ENCODE measurements at regions not wholly inside any gene's neighbourhood (a gene's known extent, or its start where the extent isn't known, plus 50 kb on each side); places are given as distances from the start of the nearest gene placed in this dataset.
"Not testable (repeated sequence)": the region's sequence is repeated elsewhere in the genome, so short reads cannot be mapped to it uniquely, and the experiment has no call there.

DNA sequence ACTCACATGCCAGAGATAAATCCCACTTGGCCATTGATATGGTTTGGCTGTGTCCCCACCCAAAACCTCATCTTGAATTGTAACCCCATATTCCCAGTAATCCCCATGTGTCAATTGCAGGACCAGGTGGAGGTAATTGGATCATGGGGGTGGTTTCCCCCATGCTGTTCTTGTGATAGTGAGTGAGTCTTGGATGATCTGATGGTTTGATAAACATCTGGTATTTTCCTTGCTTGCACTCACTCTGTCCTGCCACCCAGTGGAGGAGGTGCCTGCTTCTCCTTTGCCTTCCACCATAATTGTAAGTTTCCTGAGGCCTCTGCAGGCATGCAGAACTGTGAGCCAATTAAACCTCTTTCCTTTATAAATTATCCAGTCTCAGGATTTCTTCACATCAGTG, 50.4 kb upstream of the B3GAT2 start:
- not testable (repeated sequence) for H2AFZ ChIP-seq (ENCODE audit: low read length); H3K4me2 ChIP-seq (ENCODE audit: low read depth, low read length, poor library complexity, severe bottlenecking); H3K9me3 ChIP-seq (ENCODE audit: low read length); H3K79me2 ChIP-seq (ENCODE audit: low read length); H3K27me3 ChIP-seq (ENCODE audit: low read length); H3K36me3 ChIP-seq (ENCODE audit: insufficient read depth, low read length); H3K9ac ChIP-seq (ENCODE audit: low read length); H3K4me1 ChIP-seq (ENCODE audit: low read length); DNase-seq; H3K9me2 ChIP-seq (replicated peaks; ENCODE audit: insufficient read depth, low read length); H4K20me1 ChIP-seq (ENCODE audit: insufficient read depth, low read depth, low read length); H3K27ac ChIP-seq (ENCODE audit: low read length); H3K4me3 ChIP-seq (ENCODE audit: low read length)

DNA sequence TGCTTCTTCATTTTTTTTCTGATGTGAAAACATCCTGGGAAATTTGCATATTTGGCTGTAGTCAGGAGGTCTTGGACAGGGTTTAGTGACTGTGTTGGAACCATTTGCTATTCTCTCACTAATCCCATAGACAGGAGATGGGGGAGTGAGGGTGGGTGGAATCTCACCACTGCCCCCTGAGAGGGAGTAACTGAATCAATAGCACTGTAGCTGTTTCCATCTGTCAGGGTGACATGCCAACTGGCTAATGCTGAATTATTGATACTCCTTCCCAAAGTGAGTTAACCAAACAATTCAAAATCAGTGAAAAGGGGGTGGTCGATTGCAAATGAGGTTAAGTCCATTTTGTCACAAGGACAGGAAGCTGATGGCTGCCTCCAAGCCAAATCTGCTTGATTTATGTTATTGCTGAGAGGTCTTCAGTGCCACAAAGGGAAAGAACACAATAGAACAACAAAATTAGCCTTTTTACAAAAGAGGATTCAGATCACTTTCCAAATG, 55.1 kb upstream of the B3GAT2 start:
- Histone ChIP-seq H3K4me2 (ENCODE audit: low read depth, low read length, poor library complexity, severe bottlenecking) (no peak overlapping the region), H3K27ac (ENCODE audit: low read length) (no peak overlapping the region), H2AFZ (ENCODE audit: low read length) (no peak overlapping the region), H3K27me3 (ENCODE audit: low read length) (no peaks in the 10 kb centered on the region), H3K9ac (ENCODE audit: low read length) (no peak overlapping the region), H3K4me3 (ENCODE audit: low read length) (no peak overlapping the region), H4K20me1 (ENCODE audit: insufficient read depth, low read depth, low read length) (no peaks in the 10 kb centered on the region; the same call in 1 of the 2 replicates), H3K9me3 (ENCODE audit: low read length) (no peaks in the 10 kb centered on the region), H3K9me2 (replicated peaks; ENCODE audit: insufficient read depth, low read length) (no peaks in the 10 kb centered on the region), H3K79me2 (ENCODE audit: low read length) (no peaks in the 10 kb centered on the region), H3K4me1 (ENCODE audit: low read length) (no peaks in the 10 kb centered on the region), H3K36me3 (ENCODE audit: insufficient read depth, low read length) (no peaks in the 10 kb centered on the region)
- no peak for DNase-seq

DNA sequence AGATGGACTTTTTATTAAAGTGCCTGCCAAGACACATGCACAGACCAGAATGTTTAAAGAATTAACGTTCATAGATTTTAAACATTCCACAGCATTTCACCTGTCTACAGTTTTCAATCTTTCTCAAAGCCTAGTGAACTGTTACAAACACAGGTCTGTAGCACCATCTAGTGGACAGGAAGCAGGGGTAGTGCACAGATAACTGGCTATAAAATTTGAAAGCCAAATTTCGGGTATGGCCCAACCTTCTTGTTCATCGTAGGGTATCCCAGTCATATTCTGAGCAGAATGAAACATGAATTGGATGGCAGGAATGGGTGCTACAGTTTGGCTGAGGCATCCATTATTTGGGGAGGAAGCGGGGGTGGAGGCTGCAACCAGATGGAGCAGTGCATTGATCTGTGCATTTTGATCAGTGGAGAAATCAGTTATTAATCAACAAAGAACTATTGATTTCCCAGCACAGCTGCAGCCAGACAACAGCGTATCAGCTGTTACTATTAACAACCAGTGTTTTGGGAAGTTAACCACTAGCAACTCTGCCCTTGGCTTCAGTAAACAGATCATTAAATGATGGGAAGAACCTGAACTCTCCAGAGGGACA, 56.1 kb upstream of the B3GAT2 start:
- H3K4me1 ChIP-seq (ENCODE audit: low read length): no peaks in the 10 kb centered on the region
- H4K20me1 ChIP-seq (ENCODE audit: insufficient read depth, low read depth, low read length): no peaks in the 10 kb centered on the region; the same call in 1 of the 2 replicates
- peak; percentile 89 for DNase-seq

DNA sequence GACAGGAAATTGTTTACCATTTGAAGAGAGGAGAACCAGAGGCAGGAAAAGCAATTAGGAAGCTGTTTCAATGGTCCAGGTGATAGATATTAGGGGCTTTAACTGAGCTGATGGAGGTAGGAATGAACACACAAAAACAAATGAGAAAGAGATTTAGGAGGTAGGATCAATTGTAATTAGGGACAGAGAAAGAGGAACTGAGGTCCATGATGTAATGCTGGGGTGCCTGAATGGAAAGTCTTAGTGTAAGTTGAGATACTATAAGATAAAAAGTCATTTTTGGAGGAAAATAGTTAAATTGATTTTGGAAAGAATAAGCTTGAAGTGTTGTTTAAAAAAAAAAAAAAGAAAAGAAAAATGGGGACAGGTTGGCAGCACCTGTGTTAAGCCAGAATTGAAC, 58.5 kb upstream of the B3GAT2 start:
- no peak for DNase-seq
- Histone ChIP-seq H3K4me3 (ENCODE audit: low read length) (no peak overlapping the region), H3K4me1 (ENCODE audit: low read length) (no peaks in the 10 kb centered on the region), H3K27ac (ENCODE audit: low read length) (no peak overlapping the region), H3K4me2 (ENCODE audit: low read depth, low read length, poor library complexity, severe bottlenecking) (no peak overlapping the region), H3K9me3 (ENCODE audit: low read length) (no peaks in the 10 kb centered on the region), H3K27me3 (ENCODE audit: low read length) (no peaks in the 10 kb centered on the region), H3K36me3 (ENCODE audit: insufficient read depth, low read length) (no peaks in the 10 kb centered on the region), H4K20me1 (ENCODE audit: insufficient read depth, low read depth, low read length) (no peaks in the 10 kb centered on the region; the same call in 1 of the 2 replicates), H3K9ac (ENCODE audit: low read length) (no peak overlapping the region), H3K9me2 (replicated peaks; ENCODE audit: insufficient read depth, low read length) (no peaks in the 10 kb centered on the region), H2AFZ (ENCODE audit: low read length) (no peak overlapping the region), H3K79me2 (ENCODE audit: low read length) (no peaks in the 10 kb centered on the region)

More for the DNA sequence above, 56.1 kb upstream of the B3GAT2 start:
- no peaks in the 10 kb centered on the region for H3K9me2 ChIP-seq (replicated peaks; ENCODE audit: insufficient read depth, low read length)
- no peak overlapping the region for H3K4me3 ChIP-seq (ENCODE audit: low read length)
- no peak overlapping the region for H3K4me2 ChIP-seq (ENCODE audit: low read depth, low read length, poor library complexity, severe bottlenecking)
- H2AFZ ChIP-seq (ENCODE audit: low read length): no peak overlapping the region
- no peaks in the 10 kb centered on the region for H3K79me2 ChIP-seq (ENCODE audit: low read length)
- no peaks in the 10 kb centered on the region for H3K36me3 ChIP-seq (ENCODE audit: insufficient read depth, low read length)
- no peaks in the 10 kb centered on the region for H3K27me3 ChIP-seq (ENCODE audit: low read length)
- H3K9ac ChIP-seq (ENCODE audit: low read length): no peak overlapping the region
- no peak overlapping the region for H3K27ac ChIP-seq (ENCODE audit: low read length)
- no peaks in the 10 kb centered on the region for H3K9me3 ChIP-seq (ENCODE audit: low read length)

DNA sequence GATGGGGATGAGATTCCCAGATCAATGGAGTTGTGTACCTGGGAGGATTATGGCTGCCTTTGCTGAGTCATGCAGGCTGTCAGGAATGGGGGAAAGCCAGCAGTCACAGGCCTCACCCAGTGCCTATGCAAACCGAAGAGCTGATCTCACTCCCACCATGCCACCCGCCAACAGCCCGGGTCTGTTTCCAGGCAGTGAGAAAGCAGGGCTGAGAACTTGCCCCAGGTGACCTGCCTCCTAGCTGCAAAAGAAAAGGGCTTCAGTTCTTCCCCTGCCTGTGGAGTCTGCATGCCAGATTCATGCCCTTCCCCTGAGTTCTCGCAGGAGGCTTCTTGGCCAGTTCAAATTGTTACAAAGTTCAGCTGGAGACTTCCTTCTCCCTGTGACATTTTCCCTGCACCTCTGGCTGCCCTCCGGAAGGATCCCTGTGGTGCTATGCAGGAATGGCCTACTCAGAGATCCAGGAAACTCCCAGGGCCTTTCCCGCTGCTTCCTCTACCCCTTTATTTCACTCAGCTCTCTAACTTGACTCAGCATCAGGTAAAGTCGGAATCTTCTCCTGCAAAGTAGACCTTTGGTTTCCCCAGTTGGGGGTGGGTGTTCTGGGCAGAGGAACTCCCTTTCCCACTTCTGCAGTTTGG, 71.5 kb upstream of the B3GAT2 start:
- H2AFZ ChIP-seq (ENCODE audit: low read length): no peak overlapping the region
- no peaks in the 10 kb centered on the region for H3K27me3 ChIP-seq (ENCODE audit: low read length)

DNA sequence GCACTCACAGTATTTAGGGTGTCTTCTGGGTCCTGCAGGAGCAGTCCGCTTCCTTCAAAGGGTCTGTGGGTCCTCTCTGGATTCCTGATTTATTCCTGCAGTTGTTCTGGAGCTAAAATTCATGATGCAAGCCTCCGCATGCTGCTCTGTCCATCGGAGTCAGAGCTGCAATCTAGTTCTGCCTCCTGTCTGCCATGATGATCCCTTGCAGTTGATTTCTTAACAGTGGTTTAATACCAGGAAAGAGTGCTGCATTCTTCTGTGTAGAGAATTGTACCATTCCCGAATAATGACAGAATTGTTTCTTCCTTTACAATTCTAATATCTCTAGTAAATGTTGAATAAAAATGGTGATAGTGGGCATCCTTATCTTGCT, 72.0 kb upstream of the B3GAT2 start:
- no peaks in the 10 kb centered on the region for H3K4me1 ChIP-seq (ENCODE audit: low read length)
- no peak overlapping the region for H3K27ac ChIP-seq (ENCODE audit: low read length)
- H2AFZ ChIP-seq (ENCODE audit: low read length): no peak overlapping the region
- H3K9me3 ChIP-seq (ENCODE audit: low read length): no peaks in the 10 kb centered on the region
- no peaks in the 10 kb centered on the region for H4K20me1 ChIP-seq (ENCODE audit: insufficient read depth, low read depth, low read length)
- no peaks in the 10 kb centered on the region for H3K9me2 ChIP-seq (replicated peaks; ENCODE audit: insufficient read depth, low read length)
- no peak overlapping the region for H3K4me3 ChIP-seq (ENCODE audit: low read length)
- H3K9ac ChIP-seq (ENCODE audit: low read length): no peak overlapping the region
- no peaks in the 10 kb centered on the region for H3K36me3 ChIP-seq (ENCODE audit: insufficient read depth, low read length)
- no peaks in the 10 kb centered on the region for H3K79me2 ChIP-seq (ENCODE audit: low read length)
- H3K4me2 ChIP-seq (ENCODE audit: low read depth, low read length, poor library complexity, severe bottlenecking): no peak overlapping the region
- H3K27me3 ChIP-seq (ENCODE audit: low read length): no peaks in the 10 kb centered on the region
- DNase-seq: no peak

More for the DNA sequence above, 71.5 kb upstream of the B3GAT2 start:
- Histone ChIP-seq H3K4me1 (ENCODE audit: low read length) (no peaks in the 10 kb centered on the region), H3K79me2 (ENCODE audit: low read length) (no peaks in the 10 kb centered on the region), H3K9me2 (replicated peaks; ENCODE audit: insufficient read depth, low read length) (no peaks in the 10 kb centered on the region), H3K9ac (ENCODE audit: low read length) (no peak overlapping the region), H3K4me3 (ENCODE audit: low read length) (no peak overlapping the region), H3K9me3 (ENCODE audit: low read length) (no peaks in the 10 kb centered on the region), H3K27ac (ENCODE audit: low read length) (no peak overlapping the region), H3K4me2 (ENCODE audit: low read depth, low read length, poor library complexity, severe bottlenecking) (no peak overlapping the region), H4K20me1 (ENCODE audit: insufficient read depth, low read depth, low read length) (no peaks in the 10 kb centered on the region), H3K36me3 (ENCODE audit: insufficient read depth, low read length) (no peaks in the 10 kb centered on the region)
- no peak for DNase-seq

DNA sequence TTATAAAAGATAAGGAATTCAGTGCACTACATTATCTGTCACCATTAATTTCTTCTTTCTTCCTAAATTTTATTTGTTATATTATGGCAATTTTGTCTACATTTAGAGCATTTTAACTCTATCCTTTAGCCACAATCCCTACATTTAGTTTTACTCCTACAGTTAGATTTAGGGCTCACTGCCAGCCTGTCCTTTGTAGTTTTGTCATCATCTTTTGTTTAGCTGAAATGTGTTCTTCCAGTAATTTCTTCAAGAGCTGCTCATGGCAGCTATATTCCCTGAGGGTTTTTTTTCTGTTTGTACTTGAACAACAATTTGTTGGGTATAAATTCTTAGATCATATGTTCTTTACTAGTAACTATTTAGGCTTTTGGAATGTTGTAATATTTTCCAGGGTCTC, 72.7 kb upstream of the B3GAT2 start:
- Histone ChIP-seq H4K20me1 (ENCODE audit: insufficient read depth, low read depth, low read length) (no peaks in the 10 kb centered on the region), H3K4me2 (ENCODE audit: low read depth, low read length, poor library complexity, severe bottlenecking) (no peak overlapping the region), H3K27ac (ENCODE audit: low read length) (no peak overlapping the region), H3K9me2 (replicated peaks; ENCODE audit: insufficient read depth, low read length) (no peaks in the 10 kb centered on the region), H3K36me3 (ENCODE audit: insufficient read depth, low read length) (no peaks in the 10 kb centered on the region), H3K9me3 (ENCODE audit: low read length) (no peaks in the 10 kb centered on the region), H3K4me3 (ENCODE audit: low read length) (no peak overlapping the region), H3K9ac (ENCODE audit: low read length) (no peak overlapping the region), H2AFZ (ENCODE audit: low read length) (no peak overlapping the region), H3K79me2 (ENCODE audit: low read length) (no peaks in the 10 kb centered on the region), H3K4me1 (ENCODE audit: low read length) (no peaks in the 10 kb centered on the region), H3K27me3 (ENCODE audit: low read length) (no peaks in the 10 kb centered on the region)
- DNase-seq: no peak

DNA sequence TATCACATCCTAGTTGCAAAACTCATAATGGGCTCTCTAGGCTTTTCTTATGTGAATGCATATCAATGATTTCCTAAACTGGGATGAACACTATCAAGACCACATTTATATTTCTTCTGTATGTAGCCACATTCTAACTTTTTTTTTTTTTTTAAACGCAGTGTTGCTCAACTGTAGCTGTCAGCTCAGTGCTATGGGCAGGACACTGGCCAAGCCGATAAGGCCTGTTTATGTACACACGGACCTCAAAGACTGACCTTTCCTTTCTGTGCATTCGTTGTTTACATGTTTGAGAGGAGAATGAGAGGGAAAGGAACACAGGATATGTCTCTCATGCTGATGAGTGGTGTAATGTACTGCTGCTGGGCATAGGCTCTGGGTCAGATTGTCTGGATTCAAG, 75.1 kb upstream of the B3GAT2 start:
- no peak overlapping the region for H3K4me3 ChIP-seq (ENCODE audit: low read length)
- H3K9me3 ChIP-seq (ENCODE audit: low read length): no peaks in the 10 kb centered on the region
- no peaks in the 10 kb centered on the region for H3K79me2 ChIP-seq (ENCODE audit: low read length)
- H3K27ac ChIP-seq (ENCODE audit: low read length): no peak overlapping the region
- no peak overlapping the region for H3K4me2 ChIP-seq (ENCODE audit: low read depth, low read length, poor library complexity, severe bottlenecking)
- no peak for DNase-seq
- H4K20me1 ChIP-seq (ENCODE audit: insufficient read depth, low read depth, low read length): no peaks in the 10 kb centered on the region
- H3K27me3 ChIP-seq (ENCODE audit: low read length): no peaks in the 10 kb centered on the region
- no peaks in the 10 kb centered on the region for H3K9me2 ChIP-seq (replicated peaks; ENCODE audit: insufficient read depth, low read length)
- H3K4me1 ChIP-seq (ENCODE audit: low read length): no peaks in the 10 kb centered on the region
- no peak overlapping the region for H3K9ac ChIP-seq (ENCODE audit: low read length)
- H2AFZ ChIP-seq (ENCODE audit: low read length): no peak overlapping the region
- H3K36me3 ChIP-seq (ENCODE audit: insufficient read depth, low read length): no peaks in the 10 kb centered on the region
